ENCODE measurements at regions not wholly inside any gene's neighbourhood (a gene's known extent, or its start where the extent isn't known, plus 50 kb on each side); places are given as distances from the start of the nearest gene placed in this dataset.

DNA sequence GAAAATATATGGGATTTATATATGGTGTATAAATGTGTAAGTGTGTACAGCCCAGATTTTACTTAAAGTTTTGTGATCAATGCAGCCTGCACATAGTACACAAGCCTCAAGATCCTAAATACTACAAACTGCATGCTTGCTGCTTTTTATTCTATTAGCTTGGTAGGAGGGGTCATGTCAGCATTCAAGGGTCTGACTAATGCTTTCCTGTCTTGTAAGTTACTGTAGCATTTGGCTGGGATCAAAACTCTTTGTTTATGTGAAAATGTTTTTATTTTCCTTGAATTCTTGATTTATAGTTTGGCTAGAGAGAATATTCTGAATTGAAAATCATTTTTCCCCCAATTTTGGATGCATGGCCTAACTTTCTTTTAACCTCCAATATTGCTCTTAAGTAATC is 370.9 kb downstream of the NSUN3 start:
- TF ChIP-seq OVOL2 (CRISPR knock-in tag; IDR thresholded peaks at IDR 0.05; ENCODE audit: borderline replicate concordance) (no peak), GTF2I (CRISPR knock-in tag; conservative IDR thresholded peaks at IDR 0.05) (no peak), FOXP1 (CRISPR knock-in tag; IDR thresholded peaks at IDR 0.05; ENCODE audit: borderline replicate concordance) (no peak), RORB (CRISPR knock-in tag; IDR thresholded peaks at IDR 0.05) (no peak), ZBTB21 (CRISPR knock-in tag; IDR thresholded peaks at IDR 0.05; ENCODE audit: borderline replicate concordance) (no peak), FOXJ3 (CRISPR knock-in tag; IDR thresholded peaks at IDR 0.05; ENCODE audit: borderline replicate concordance) (no peak), NR2C2 (CRISPR knock-in tag; IDR thresholded peaks at IDR 0.05) (no peak)
- TF ChIP-seq, protein P1, sequence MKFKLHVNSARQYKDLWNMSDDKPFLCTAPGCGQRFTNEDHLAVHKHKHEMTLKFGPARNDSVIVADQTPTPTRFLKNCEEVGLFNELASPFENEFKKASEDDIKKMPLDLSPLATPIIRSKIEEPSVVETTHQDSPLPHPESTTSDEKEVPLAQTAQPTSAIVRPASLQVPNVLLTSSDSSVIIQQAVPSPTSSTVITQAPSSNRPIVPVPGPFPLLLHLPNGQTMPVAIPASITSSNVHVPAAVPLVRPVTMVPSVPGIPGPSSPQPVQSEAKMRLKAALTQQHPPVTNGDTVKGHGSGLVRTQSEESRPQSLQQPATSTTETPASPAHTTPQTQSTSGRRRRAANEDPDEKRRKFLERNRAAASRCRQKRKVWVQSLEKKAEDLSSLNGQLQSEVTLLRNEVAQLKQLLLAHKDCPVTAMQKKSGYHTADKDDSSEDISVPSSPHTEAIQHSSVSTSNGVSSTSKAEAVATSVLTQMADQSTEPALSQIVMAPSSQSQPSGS (CRISPR knock-in tag; IDR thresholded peaks at IDR 0.05; ENCODE audit: borderline replicate concordance, low read depth) = no peak
- TF ChIP-seq, protein P2, sequence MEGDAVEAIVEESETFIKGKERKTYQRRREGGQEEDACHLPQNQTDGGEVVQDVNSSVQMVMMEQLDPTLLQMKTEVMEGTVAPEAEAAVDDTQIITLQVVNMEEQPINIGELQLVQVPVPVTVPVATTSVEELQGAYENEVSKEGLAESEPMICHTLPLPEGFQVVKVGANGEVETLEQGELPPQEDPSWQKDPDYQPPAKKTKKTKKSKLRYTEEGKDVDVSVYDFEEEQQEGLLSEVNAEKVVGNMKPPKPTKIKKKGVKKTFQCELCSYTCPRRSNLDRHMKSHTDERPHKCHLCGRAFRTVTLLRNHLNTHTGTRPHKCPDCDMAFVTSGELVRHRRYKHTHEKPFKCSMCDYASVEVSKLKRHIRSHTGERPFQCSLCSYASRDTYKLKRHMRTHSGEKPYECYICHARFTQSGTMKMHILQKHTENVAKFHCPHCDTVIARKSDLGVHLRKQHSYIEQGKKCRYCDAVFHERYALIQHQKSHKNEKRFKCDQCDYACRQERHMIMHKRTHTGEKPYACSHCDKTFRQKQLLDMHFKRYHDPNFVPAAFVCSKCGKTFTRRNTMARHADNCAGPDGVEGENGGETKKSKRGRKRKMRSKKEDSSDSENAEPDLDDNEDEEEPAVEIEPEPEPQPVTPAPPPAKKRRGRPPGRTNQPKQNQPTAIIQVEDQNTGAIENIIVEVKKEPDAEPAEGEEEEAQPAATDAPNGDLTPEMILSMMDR (IDR thresholded peaks at IDR 0.05) = no peak
- TF ChIP-seq, protein P3, sequence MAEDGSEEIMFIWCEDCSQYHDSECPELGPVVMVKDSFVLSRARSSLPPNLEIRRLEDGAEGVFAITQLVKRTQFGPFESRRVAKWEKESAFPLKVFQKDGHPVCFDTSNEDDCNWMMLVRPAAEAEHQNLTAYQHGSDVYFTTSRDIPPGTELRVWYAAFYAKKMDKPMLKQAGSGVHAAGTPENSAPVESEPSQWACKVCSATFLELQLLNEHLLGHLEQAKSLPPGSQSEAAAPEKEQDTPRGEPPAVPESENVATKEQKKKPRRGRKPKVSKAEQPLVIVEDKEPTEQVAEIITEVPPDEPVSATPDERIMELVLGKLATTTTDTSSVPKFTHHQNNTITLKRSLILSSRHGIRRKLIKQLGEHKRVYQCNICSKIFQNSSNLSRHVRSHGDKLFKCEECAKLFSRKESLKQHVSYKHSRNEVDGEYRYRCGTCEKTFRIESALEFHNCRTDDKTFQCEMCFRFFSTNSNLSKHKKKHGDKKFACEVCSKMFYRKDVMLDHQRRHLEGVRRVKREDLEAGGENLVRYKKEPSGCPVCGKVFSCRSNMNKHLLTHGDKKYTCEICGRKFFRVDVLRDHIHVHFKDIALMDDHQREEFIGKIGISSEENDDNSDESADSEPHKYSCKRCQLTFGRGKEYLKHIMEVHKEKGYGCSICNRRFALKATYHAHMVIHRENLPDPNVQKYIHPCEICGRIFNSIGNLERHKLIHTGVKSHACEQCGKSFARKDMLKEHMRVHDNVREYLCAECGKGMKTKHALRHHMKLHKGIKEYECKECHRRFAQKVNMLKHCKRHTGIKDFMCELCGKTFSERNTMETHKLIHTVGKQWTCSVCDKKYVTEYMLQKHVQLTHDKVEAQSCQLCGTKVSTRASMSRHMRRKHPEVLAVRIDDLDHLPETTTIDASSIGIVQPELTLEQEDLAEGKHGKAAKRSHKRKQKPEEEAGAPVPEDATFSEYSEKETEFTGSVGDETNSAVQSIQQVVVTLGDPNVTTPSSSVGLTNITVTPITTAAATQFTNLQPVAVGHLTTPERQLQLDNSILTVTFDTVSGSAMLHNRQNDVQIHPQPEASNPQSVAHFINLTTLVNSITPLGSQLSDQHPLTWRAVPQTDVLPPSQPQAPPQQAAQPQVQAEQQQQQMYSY (CRISPR knock-in tag; IDR thresholded peaks at IDR 0.05) = no peak
- CTCF ChIA-PET = no interaction called here

DNA sequence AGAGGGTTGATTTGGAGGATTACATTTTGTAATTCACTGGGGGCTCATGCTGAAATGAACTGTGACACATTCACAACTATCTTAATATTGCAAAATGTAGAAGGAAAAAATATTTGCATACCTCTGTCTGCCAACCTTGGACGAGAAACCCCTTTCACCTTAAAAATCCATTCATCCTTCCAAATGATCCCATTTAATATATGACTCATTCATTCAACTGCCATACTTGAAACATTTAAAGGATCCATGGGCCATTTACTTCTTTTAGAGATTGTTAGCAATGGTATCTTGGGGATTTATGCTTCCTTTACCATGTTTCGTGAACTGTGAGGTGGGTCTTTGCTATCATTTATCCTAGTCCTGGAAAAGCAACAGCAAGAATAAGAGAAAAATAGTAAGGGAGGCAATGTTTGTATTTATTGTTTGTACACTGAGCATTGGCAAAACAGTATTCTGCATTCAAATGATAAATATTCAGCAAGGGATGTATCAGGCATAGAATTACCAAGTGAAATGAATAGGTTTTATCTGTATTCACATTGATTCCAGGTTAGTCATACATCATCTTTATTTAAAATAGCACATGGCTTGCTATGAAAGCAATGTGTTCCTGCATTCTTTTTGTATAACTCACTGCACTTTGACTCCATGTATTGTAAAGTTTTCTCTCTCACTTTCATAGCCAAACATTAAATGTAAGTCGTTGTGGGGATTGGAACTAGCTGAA is 378.1 kb downstream of the NSUN3 start:
- no peaks in the 10 kb centered on the region for H3K27me3 Mint-ChIP-seq (ENCODE audit: low read depth)
- peaks cover 11% of the 10 kb centered on the region for H3K9me3 Mint-ChIP-seq
- no peak for TF ChIP-seq ZNF671 (CRISPR knock-in tag; IDR thresholded peaks at IDR 0.05)
- TF ChIP-seq RELA (CRISPR knock-in tag; IDR thresholded peaks at IDR 0.05; ENCODE audit: borderline replicate concordance) = no peak
- no peak for TF ChIP-seq NR2C2 (CRISPR knock-in tag; IDR thresholded peaks at IDR 0.05)
- H3K4me1 Mint-ChIP-seq = 0 out of 2 replicates have a peak, but pooled peaks cover 4% of the 10 kb centered on the region
- DNase-seq (ENCODE audit: low spot score) (no peak), ATAC-seq (no peak)
- H3K36me3 Mint-ChIP-seq = 0 out of 2 replicates have a peak, but pooled peaks cover 3% of the 10 kb centered on the region
- ChIA-PET CTCF (no interaction called here), POLR2A (no interaction called here)
- no peak overlapping the region for H3K27ac Mint-ChIP-seq
- H3K4me3 Mint-ChIP-seq = no peak overlapping the region

More for the DNA sequence above, 370.9 kb downstream of the NSUN3 start:
- Mint-ChIP-seq H3K27ac (no peak overlapping the region), H3K9me3 (peaks cover 6% of the 10 kb centered on the region), H3K36me3 (0 out of 2 replicates have a peak, but pooled peaks cover 3% of the 10 kb centered on the region), H3K27me3 (ENCODE audit: low read depth) (no peaks in the 10 kb centered on the region), H3K4me1 (peaks cover 8% of the 10 kb centered on the region), H3K4me3 (no peak overlapping the region)
- ATAC-seq (no peak), DNase-seq (ENCODE audit: low spot score) (no peak)
- POLR2A ChIA-PET = no interaction called here

DNA sequence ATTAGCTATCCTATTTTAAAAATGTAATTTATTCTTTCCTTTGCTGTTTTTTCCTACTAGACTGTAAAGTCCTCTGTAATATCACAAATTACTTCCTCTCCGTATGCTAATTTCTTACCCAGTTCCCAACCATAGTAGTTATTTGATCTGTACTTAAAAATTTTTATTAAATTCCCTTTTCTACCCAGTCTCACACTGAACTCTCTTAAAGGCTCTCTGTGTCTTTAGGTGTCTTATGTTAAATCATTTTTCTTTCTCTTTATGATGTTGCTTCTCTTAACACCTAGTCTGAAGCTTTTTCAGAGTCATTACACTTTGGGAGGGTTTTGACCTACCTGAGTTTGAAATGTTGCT is 378.6 kb downstream of the NSUN3 start:
- Mint-ChIP-seq H3K27me3 (ENCODE audit: low read depth) (no peaks in the 10 kb centered on the region), H3K27ac (no peak overlapping the region), H3K36me3 (0 out of 2 replicates have a peak, but pooled peaks cover 3% of the 10 kb centered on the region), H3K9me3 (peaks cover 11% of the 10 kb centered on the region), H3K4me1 (0 out of 2 replicates have a peak, but pooled peaks cover 4% of the 10 kb centered on the region), H3K4me3 (no peak overlapping the region)
- TF ChIP-seq, protein P4, sequence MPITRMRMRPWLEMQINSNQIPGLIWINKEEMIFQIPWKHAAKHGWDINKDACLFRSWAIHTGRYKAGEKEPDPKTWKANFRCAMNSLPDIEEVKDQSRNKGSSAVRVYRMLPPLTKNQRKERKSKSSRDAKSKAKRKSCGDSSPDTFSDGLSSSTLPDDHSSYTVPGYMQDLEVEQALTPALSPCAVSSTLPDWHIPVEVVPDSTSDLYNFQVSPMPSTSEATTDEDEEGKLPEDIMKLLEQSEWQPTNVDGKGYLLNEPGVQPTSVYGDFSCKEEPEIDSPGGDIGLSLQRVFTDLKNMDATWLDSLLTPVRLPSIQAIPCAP (CRISPR knock-in tag; IDR thresholded peaks at IDR 0.05) = no peak
- TF ChIP-seq, protein P5, sequence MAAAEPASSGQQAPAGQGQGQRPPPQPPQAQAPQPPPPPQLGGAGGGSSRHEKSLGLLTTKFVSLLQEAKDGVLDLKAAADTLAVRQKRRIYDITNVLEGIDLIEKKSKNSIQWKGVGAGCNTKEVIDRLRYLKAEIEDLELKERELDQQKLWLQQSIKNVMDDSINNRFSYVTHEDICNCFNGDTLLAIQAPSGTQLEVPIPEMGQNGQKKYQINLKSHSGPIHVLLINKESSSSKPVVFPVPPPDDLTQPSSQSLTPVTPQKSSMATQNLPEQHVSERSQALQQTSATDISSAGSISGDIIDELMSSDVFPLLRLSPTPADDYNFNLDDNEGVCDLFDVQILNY (CRISPR knock-in tag; IDR thresholded peaks at IDR 0.05) = no peak
- TF ChIP-seq GTF2I (CRISPR knock-in tag; conservative IDR thresholded peaks at IDR 0.05) = no peak
- ChIA-PET POLR2A (no interaction called here), CTCF (no interaction called here)
- DNase-seq (ENCODE audit: low spot score) = no peak
- ATAC-seq = no peak

All from WTC11 (cell line).